ENCODE measurements at regions not wholly inside any gene's neighbourhood (a gene's known extent, or its start where the extent isn't known, plus 50 kb on each side); places are given as distances from the start of the nearest gene placed in this dataset.

GRCh38 chr7:8353991-8354390 is 79.4 kb upstream of the NXPH1 start:
- TF ChIP-seq, protein P1, sequence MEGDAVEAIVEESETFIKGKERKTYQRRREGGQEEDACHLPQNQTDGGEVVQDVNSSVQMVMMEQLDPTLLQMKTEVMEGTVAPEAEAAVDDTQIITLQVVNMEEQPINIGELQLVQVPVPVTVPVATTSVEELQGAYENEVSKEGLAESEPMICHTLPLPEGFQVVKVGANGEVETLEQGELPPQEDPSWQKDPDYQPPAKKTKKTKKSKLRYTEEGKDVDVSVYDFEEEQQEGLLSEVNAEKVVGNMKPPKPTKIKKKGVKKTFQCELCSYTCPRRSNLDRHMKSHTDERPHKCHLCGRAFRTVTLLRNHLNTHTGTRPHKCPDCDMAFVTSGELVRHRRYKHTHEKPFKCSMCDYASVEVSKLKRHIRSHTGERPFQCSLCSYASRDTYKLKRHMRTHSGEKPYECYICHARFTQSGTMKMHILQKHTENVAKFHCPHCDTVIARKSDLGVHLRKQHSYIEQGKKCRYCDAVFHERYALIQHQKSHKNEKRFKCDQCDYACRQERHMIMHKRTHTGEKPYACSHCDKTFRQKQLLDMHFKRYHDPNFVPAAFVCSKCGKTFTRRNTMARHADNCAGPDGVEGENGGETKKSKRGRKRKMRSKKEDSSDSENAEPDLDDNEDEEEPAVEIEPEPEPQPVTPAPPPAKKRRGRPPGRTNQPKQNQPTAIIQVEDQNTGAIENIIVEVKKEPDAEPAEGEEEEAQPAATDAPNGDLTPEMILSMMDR (IDR thresholded peaks at IDR 0.05): no peak
- no peak for TF ChIP-seq POLR2A (IDR thresholded peaks at IDR 0.05)

Measured in Peyer's patch (tissue), 4 donors.